AG08396 (cell line): ENCODE measurements at regions not wholly inside any gene's neighbourhood (a gene's known extent, or its start where the extent isn't known, plus 50 kb on each side); places are given as distances from the start of the nearest gene placed in this dataset.
"Not testable (repeated sequence)": the region's sequence is repeated elsewhere in the genome, so short reads cannot be mapped to it uniquely, and the experiment has no call there.

Experiments used
- DNase-seq: peaks from one replicate; pipeline ENCODE4 v3.0.0; 2012; ENCODE audit warnings: low spot score, mixed read lengths

DNA sequence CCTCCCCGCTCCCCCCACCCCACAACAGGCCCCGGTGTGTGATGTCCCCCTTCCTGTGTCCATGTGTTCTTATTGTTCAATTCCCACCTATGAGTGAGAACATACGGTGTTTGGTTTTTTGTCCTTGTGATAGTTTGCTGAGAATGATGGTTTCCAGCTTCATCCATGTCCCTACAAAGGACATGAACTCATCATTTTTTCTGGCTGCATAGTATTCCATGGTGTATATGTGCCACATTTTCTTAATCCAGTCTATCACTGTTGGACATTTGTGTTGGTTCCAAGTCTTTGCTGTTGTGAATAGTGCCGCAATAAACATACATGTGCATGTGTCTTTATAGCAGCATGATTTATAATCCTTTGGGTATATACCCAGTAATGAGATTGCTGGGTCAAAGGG lies 104.3 kb downstream of the MTPN start:
- not testable (repeated sequence) for DNase-seq

DNA sequence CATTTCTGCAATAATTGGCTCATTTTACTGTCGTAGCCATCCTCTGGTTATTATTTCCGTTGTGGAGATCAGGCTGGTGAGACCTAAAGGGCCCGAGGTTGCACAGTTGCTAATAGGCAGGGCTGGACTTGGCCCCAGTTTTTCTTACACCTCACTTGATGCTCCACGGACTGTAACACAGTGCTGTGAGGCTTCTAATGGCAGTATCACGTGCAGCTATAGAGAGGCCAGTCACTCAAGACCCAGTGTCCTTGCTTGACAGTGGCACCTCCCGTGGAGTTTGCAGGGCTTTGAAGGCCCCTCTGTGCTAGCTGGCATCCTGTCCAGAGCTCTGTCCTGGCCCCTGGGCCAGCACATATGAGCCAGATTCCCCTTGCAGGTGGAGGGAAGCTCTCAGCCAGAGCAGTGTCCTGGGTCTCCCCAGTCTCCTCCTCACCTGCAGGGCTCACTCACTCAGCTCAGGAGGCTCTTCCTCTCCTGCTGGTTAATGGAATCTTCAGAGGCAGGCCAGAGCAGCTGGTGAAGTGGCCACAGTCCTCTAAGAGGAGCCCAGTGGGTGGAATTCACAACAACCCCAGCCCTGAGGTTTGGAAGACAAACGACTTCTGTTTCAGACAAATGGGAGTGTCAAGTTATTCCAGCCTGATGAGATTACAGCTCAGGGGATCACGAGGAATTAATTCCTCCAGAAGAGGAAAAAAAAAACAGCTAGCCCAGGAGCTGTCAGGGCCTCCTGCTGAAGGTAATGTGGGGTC lies 114.2 kb upstream of the FAM180A start:
- DNase-seq: no peak

DNA sequence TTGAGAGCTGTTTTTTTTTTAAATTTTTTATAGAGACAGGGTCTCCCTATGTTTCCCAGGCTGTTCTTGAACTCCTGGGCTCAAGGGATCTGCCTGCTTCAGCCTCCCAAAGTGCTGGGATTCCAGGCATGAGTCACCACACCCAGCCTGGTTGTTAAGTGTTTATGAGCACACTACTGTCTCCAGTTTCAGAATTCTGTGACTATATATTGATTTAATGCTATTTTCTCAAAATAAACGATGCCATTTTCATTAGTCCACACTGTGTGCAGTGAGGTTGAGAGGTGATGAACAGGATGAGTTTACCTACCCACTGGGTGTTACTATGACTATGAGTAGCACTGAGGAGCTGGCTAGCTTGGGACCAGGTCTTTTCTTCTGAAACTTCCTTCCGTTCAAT lies 110.9 kb upstream of the FAM180A start:
- no peak for DNase-seq

DNA sequence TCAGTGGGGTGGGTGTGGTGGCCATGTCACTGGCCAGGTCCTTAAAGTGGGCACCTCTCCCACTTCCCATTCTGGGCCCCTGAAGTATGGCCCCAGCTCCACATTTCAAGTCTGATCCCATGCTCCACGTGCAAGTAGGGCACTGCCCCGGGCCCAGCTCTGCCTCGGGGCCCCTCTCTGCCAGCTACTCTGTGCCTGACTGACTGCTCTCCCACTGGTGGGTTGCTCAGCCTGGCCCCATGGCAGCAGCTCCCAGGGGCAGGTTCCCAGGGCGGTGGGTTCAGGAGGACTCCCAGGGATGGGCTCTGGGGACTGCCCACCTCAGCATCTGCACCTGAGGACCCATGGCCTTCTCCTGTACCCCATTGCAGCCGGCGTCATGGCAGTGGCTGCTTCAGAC lies 110.2 kb upstream of the FAM180A start:
- no peak for DNase-seq

DNA sequence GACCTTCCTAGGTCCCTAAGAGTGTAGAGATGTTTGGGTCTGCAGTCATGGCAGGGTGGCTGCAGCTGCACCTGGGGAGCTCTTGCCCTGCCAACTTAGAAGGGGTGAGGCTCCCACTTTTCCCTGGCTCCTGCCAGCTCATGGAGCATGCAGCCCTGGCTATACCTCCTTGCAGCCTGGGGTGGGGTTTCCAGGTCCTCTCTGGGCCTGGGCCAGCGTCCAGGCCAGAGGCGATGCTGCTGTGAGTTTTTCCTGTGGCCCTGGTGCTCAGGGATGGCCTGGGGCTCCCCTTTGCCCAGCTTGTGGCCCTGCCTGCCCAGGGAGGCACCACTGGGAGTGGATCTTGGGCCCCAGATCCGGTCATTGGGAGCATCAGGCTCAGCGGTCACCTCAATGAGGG lies 109.8 kb upstream of the FAM180A start:
- no peak for DNase-seq

DNA sequence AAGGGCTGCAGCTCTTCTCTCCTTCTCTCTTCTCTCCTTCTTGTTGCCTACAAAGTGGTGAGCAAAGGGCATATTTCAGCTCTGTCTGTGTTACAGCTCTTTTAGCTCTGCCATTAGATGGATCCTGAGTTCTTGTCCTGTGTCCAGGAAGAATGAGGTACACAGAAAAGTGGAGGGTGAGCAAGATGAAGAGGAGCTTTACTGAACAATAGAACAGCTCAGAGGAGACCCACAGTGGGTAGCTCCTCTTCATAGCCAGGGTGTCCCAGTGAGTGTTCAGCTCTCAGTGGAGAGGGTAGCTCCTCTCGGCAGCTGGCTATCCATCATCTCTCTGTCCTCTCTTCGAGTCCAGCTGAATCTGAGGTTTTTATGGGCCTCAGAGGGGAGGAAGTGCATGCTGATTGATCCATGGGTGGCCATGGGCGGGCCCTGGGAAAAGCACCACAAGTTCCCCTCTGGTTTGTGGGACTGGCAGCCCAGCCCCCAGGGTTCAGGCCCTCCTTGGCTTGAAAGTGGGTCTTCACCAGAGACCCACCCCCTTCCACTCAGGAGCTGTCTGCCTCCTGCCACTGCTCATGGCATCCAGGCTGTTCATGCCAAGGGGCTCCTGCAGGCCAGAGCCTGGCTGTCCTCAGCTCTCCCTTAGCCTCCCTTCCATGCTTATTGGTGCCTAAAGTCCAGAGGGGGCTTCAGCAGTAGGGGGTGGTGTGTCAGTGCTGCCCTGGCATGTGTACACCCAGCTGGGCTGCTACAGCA lies 109.1 kb upstream of the FAM180A start:
- DNase-seq: no peak

DNA sequence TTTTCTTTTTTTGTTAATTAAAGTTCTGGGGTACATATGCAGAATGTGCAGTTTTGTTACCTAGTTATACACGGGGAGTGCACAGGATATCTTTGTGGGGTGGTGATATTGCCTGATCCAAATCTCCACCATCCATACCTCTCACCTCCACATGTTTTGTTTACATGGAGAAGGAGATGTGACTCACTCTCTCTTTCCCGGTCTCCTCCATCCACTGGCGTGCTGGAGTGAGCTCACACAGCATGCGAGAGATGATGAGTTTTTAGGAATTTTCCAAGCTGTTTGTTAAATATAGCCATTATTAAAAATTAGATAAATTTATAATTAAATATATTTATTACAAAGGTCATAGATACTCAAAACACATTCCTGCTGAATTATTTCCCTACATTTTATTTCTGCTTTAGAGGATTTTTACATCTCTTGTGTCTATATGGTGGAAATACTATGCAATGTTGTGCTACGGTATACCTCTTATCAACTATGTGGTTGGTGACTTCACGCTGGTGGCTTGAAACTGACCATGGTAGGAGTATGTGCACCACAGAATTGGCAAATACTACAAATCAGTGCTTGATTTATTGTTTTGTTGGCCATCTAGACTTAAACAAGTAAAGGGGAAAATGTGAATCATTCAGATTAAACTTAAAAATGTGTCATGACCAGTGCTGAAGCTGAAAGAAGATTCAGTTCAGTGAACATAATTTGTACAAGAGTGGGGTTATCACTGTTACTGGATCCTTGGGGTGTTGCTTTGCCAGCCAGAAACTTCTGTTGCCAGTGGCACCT lies 107.9 kb upstream of the FAM180A start:
- DNase-seq: no peak

DNA sequence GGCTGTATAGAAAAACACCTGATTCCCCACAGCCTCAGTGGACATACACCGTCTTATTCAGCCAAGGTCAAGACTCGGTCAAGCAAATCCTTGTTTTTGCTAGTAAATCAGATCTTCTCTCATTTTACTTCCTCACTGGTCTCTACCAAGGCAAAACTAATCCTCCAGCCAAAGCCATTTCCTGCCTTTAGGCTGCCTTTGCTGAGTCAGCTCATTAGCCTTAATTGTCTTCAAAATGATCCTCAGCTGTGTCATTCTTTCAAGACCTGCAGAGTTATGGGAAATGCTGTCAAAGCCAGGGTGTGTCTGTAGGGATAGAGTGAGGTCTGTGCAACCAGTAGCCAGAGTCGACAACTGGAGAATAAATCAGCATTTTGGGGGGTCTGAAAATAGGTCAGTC lies 107.2 kb upstream of the FAM180A start:
- no peak for DNase-seq

DNA sequence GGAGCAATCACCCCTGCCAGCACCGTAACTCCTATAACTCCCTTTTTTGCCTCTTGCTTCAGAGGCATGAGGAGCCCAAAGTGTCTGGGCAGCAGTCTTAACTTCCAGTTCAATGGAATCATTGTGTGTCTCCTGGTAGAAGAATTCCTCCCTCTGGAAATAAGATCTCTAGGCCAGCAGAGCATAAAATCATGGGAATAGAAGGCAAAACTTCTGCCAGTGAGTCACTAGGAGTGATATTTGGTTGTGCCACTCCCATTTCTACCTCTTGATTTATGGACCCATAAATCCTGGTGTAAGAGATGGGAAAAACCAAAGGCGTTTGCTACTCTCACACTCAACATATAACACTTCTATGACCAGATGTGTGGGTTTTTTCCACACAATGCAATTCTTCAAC lies 104.9 kb upstream of the FAM180A start:
- no peak for DNase-seq

DNA sequence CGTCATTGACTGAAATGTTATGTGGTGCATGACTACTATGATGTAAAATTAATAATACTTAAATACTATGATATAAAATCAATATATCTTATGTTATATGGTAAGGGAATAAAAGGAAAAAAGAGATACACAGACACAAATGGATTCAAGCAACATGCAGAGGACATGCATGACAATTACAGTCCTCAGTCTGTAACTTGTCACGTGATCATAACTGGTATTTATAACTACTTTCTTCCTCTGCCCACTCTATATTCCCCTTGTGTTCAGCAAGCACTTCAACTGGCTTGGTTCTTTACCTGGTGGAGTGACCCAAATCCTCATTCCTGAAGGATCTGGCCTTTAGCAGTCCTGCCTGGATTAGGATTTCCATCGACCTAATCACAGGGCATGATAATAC lies 104.4 kb upstream of the FAM180A start:
- DNase-seq: no peak

DNA sequence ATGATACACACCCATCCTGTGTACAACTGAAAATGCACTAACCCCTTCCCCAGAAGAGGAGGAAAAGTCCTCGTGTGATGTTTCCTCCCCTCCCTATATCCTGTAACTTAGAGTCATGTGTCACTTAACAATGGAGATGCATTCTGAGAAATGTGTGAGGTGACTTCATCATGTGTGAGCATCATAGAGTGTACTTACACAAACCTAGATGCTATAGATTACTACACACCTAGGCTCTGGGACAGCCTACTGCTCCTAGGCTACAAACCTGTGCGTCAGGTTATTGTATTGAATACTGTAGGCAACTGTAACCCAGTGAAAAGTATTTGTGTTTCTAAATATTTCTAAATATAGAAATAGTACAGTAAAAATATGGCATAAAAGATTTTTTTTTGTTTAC lies 98.6 kb upstream of the FAM180A start:
- DNase-seq: no peak

DNA sequence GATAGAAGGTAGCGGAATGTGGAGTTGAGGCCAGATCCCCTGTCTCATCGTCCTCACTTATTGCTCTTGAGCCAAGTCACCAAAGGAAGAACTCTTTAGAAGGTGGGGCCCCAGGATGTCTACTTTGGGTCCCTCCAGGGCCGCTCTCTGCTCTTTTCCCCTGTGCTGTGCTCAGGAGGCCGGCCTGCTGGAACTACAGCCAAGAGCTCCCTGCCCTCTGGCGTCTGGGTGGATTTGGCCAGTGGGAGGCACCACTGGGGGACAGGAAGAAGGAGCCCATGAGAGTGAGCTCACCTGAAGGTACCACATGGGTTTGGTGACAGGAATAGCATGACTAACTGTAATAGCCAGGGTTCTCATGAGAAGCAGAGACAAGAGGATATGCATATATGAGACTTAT lies 97.7 kb upstream of the FAM180A start:
- no peak for DNase-seq

DNA sequence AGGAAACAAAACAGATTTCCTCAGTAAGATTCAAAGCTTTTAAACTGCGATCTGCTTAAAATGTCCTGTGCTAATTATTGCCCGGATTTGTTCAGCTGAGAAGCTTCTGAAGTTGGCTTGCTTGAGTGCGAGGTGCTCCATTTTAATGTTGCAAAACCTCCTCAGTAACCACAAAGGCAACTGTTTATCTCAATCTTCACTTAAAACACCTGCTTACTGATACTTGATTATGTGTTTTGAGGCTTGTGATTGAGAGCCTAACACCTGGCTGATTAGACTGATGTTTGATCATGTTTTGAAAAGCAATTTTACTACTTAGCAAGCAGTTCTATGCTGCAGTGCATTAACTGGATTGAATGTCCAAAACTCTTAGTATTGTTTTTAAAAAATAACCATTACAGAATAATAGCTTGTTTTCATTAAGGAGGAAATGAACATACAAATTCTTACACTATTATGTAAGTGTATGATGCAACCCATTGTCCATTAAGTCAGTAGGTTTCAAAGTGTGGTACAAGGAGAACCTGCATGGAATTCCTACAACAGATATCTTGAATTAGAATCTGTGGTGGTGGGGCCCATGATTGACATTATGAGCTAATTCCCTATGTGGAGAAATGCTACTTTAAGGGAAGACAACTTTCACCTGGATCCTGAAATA lies 96.9 kb upstream of the FAM180A start:
- no peak for DNase-seq

DNA sequence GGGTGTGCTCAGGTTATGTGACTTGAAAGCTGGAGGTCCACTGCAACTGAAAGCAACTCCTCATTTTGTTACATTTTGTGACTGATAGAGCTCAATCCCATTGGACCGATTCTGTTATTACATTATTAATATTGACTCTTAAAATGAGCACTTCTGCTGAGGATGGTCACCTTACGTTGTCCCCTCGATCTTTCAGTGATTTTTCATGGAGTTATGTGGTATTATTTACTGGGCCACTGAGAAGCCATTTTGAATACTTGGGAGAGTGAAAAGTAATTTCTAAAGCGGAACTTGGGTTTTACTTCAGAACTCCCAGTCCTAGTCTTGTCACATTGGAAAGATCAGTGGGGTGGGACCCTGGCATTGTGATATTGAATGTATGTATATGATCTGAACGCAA lies 96.3 kb upstream of the FAM180A start:
- DNase-seq: no peak

DNA sequence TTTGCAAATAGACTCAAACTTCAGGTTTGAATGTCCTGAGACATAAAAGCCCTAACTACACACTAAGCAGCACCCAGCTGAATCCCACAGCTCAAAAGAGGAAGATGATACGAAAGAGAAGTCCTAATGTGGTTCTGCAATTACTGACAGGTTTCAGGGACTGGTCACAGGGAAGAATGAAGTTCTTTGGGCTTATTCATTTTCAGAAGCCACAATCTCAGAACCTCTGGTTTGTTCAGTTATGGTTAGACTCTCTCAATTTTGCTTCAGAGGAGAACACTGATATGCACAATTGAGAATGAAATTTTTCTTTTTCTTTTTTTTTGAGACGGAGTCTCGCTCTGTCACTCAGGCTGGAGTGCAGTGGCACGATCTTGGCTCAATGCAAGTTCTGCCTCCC lies 94.6 kb upstream of the FAM180A start:
- no peak for DNase-seq

DNA sequence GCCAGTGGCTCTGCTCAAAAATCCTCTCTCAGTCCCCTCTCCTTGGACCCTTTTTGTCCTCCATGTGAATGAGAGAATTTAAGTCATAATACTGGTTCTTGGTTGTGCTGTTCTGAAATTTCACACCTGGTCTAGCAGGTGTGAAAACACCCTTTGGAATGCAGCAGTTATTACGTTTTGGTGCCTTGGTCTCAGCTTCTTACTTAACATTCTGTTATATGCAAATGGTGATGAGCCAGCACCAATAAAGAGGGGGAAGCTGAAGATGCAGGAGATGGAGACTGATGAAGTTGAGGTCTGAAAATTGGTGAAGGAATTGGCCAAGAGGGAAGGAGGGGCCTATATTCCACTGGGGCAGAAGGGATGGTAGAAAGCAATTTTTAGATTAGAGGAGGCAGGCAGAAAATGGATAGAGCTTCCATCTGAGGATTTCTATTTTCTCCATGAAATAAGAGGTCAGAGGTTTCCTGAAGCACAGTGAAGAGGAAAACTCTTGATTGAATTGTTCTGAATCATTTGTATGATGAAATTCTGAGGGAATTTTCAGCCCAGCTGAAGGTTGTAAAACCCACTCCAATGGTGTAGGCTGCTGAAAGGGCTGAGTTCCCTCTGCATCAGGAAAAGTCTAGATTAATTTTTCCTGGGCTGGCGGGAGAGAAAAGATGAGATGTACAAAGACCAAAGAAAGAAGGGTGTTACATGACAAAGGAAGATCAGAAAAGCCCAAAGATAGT lies 94.0 kb upstream of the FAM180A start:
- DNase-seq: no peak

DNA sequence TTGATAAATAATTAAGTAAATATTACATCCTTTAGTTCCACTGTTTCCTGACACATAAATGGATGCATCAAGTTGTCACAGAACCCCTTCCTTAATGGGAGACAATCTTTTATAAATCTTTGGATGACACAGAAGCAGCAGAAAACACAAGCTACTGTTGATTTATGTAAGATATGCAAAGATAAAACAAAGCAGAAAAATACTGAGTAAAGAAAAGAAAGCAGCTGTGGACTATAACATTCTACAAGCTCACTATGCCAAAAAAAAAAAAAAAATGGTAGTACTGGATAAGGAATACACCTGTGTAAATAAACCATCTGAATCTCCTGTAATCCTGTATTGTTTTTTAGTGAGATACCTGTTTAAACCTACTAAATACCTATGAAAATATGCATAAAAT lies 92.0 kb upstream of the FAM180A start:
- DNase-seq: no peak

DNA sequence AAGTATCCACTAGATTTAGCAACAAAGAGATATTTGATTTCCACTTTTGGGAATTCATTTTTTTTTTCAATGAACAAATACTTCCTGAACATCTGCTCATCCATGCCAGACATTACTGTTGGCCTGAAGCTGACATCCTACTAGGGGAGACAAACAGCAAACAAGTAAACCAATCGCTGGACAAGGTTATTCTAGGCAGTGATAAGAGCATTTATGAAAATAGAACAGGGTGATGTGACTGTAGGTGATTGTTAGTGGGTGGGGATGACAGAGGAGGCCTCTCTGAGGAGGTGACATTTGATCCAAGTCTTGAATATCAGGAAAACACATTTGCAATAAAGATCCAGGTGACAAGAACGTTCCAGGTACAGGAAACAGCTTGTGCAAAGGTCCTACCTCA lies 89.1 kb upstream of the FAM180A start:
- no peak for DNase-seq

DNA sequence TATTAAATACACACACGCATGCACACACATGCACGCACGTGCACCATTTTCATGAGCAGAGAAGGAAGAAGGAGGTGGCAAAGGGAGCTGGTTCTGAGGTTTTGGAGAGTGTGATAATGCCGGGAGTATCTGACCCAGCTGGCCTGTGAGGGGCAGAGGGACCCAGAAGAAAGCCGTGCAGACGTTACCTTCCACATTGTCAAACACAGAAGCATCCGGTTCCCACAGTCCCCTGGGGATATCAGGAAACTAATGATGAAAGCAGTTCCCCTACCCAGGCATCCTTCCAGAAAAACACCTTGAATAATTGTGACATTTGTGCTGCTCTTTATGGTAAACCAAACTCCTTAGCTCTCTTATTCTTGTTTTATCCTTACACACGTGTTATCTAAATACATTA lies 85.7 kb upstream of the FAM180A start:
- no peak for DNase-seq

DNA sequence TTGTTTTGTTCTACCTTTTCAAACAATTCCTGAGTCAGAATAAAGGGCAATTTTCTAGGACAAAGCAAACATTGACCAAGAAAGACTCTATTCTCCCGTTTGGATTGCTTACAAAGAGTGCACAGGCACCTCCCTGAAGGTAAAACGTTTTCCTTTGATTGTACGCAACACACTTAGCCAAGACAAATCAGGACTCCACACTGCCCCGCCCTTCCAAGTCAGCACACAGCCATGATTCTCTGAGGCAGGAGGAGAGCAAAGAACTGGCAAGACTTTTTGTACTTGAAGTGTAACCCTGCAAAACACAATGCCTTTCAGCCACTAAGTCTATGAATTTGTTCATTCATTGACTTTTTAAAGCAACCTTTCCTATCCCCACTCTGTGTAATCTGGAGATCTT lies 85.0 kb upstream of the FAM180A start:
- no peak for DNase-seq

DNA sequence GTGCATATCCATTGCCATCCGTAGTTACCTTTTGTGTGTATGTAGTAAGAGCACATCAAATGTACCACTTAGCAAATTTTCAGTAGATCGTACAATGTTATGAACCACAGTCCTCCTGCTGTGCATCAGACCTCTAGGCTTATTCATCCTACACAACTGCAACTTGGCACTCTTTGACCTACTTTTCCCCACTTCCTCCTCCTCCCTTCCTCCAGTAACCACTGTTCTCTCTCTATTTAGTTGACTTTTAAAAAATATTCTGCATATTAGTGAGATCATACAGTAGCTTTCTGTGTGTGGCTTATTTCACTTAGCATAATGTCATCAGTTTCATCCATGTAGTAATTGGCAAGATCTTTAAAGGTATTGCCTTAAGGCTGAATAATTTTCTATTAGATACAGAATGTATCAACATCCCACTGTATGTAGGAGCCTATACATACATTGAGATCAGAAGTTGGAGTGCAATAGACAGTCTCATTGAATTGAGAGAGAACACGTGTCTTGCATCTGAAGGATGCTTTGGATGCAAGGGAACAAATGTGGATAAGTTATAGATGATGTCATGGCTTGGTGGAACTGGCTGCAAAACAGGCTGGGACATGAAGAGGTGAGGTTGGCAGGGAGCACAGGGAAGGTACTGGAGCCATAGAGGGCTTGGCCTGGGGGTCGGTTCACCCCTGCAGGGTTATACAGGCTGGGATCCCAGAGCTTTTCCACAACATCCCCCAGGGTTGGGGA lies 83.0 kb upstream of the FAM180A start:
- no peak for DNase-seq
